ENCODE measurements at regions not wholly inside any gene's neighbourhood (a gene's known extent, or its start where the extent isn't known, plus 50 kb on each side); places are given as distances from the start of the nearest gene placed in this dataset.

GRCh38 chr10:10902951-10903350 lies 114.7 kb upstream of the CELF2 start:
- TF ChIP-seq CTCF (conservative IDR thresholded peaks at IDR 0.05; ENCODE audit: low read depth): no peak
- DNase-seq (ENCODE audit: low spot score): no peak
- ChIA-PET POLR2A (ENCODE audit: low non-redundant PET) (no interaction called here), CTCF (no interaction called here)
- H3K27ac ChIP-seq: no peak overlapping the region

- H3K27ac ChIP-seq: no peak overlapping the region
- DNase-seq (ENCODE audit: low spot score): no peak
- TF ChIP-seq CTCF (conservative IDR thresholded peaks at IDR 0.05; ENCODE audit: low read depth): no peak
- POLR2A ChIA-PET (ENCODE audit: low non-redundant PET): no interaction called here
- CTCF ChIA-PET: no interaction called here
Observed at GRCh38 chr10:10903620-10904019, 114.1 kb upstream of the CELF2 start.

- POLR2A ChIA-PET (ENCODE audit: low non-redundant PET): no interaction called here
- no peak for DNase-seq (ENCODE audit: low spot score)
- peak overlapping the region; percentile 84 for H3K27ac ChIP-seq
- TF ChIP-seq CTCF (conservative IDR thresholded peaks at IDR 0.05; ENCODE audit: low read depth): no peak
- CTCF ChIA-PET: interaction anchor here (0.6 kb wide), 1 partner anchor 586 kb away, joined by 3 read pairs; no protein-coding TSS in a partner anchor
Observed at GRCh38 chr10:10910634-10911033, 107.0 kb upstream of the CELF2 start.

DNA sequence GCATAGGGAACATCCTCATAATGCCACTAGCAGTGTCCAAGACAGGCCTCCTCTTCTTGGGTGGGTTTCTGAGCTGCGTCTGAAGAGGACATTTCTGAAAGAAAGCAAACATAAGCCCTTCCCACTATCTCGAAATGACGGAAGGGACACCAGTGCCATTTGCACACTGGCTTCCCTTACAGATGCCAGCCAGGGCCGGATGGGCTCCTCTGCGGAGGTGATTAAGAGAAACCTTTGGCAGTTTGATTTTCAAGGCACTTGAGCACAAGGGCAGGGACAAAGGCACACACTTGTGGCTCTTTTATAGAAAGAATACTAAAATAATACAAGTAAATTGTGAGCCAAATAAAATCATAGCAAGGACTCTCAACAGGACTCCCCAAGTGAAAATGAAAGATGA lies 106.6 kb upstream of the CELF2 start:
- DNase-seq (ENCODE audit: low spot score): no peak
- POLR2A ChIA-PET (ENCODE audit: low non-redundant PET): no interaction called here
- CTCF ChIA-PET: interaction anchor here (0.6 kb wide), 1 partner anchor 586 kb away, joined by 3 read pairs; no protein-coding TSS in a partner anchor
- TF ChIP-seq CTCF (conservative IDR thresholded peaks at IDR 0.05; ENCODE audit: low read depth): no peak
- H3K27ac ChIP-seq: peak overlapping the region; percentile 84

DNA sequence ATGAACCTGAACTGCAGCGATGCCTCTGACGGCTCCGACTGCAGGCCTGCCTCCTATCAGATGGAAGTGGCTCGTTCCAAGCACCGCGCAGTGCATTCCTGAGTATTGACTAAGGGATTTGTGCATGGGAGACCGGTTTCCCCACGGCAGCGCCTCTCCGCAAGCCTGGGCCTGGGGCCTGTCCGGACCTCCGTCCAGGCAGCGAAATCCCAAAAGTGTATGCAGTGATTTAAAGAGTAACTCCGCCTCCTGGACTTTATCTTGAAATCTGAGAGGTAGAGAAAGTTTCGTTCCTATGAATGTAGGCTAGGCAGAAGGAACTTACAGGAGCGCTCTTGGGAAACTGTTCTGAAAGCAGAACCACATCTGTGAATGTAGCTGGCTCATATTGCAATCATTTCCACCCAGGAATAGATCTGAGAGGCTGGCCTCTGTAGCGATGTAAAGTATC lies 106.2 kb upstream of the CELF2 start:
- ChIA-PET POLR2A (ENCODE audit: low non-redundant PET) (no interaction called here), CTCF (no interaction called here)
- DNase-seq (ENCODE audit: low spot score): peak; percentile 87
- TF ChIP-seq CTCF (conservative IDR thresholded peaks at IDR 0.05; ENCODE audit: low read depth): no peak
- H3K27ac ChIP-seq: peak overlapping the region; percentile 84

- TF ChIP-seq CTCF (conservative IDR thresholded peaks at IDR 0.05; ENCODE audit: low read depth): no peak
- CTCF ChIA-PET: no interaction called here
- POLR2A ChIA-PET (ENCODE audit: low non-redundant PET): no interaction called here
Observed at GRCh38 chr10:10914144-10914543, 103.5 kb upstream of the CELF2 start.

DNA sequence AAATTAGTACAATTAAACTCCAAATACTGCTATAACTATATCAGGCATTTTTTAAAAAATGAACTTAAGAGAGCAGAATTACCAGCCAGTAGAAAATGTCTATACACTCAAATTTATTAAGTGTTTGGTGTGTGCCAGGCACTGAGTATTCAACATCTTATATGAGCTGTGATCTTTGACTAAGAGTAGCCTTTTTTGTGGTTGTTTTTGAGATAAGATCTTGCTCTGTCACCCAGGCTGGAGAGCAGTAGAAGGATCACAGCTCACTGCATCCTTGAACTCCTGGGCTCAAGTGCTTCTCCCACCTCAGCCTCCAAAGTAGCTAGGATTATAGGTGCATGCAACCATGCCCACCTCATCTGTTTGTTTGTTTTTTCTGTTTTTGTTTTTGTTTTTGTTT lies 102.5 kb upstream of the CELF2 start:
- ChIA-PET POLR2A (ENCODE audit: low non-redundant PET) (no interaction called here), CTCF (no interaction called here)
- H3K27ac ChIP-seq: no peak overlapping the region
- no peak for TF ChIP-seq CTCF (conservative IDR thresholded peaks at IDR 0.05; ENCODE audit: low read depth)
- no peak for DNase-seq (ENCODE audit: low spot score)

More at GRCh38 chr10:10914144-10914543, 103.5 kb upstream of the CELF2 start:
- no peak overlapping the region for H3K27ac ChIP-seq
- DNase-seq (ENCODE audit: low spot score): no peak

Measured in RWPE1 (cell line).